ENCODE measurements at regions not wholly inside any gene's neighbourhood (a gene's known extent, or its start where the extent isn't known, plus 50 kb on each side); places are given as distances from the start of the nearest gene placed in this dataset.

DNA sequence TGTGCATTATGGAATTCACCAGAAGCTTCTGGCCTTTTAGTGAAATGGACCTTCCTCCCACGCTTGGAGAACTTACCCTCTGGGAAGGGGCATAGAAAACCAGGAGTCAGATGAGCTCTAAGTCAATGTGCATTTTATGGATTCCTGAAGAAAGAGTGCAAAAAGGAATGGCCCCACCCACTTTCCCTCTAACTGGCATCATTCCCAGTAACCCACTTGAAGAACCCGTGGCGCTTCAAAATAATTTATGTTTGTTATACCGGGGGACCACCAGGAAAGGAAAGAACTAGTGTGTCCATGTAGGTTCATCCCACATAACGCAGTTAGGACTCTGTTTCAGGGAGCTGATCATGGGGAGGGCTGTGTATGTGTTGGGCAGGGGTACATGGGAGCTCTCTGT, 1153.4 kb downstream of the TMEM121 start:
- H3K4me3 Mint-ChIP-seq: no peak overlapping the region
- H3K36me3 Mint-ChIP-seq (ENCODE audit: low read depth): no peaks in the 10 kb centered on the region
- H3K27ac Mint-ChIP-seq: no peak overlapping the region
- H3K27me3 Mint-ChIP-seq (ENCODE audit: low read depth, poor library complexity): no peaks in the 10 kb centered on the region
- DNase-seq: no peak
- no peak for TF ChIP-seq CTCF (IDR thresholded peaks at IDR 0.05)
- no peaks in the 10 kb centered on the region for H3K4me1 Mint-ChIP-seq
- peaks cover 85% of the 10 kb centered on the region for H3K9me3 Mint-ChIP-seq

- Mint-ChIP-seq H3K4me3 (no peak overlapping the region), H3K36me3 (ENCODE audit: low read depth) (no peaks in the 10 kb centered on the region), H3K4me1 (no peaks in the 10 kb centered on the region), H3K27me3 (ENCODE audit: low read depth, poor library complexity) (no peaks in the 10 kb centered on the region), H3K27ac (no peak overlapping the region), H3K9me3 (peaks cover 90% of the 10 kb centered on the region)
- no peak for DNase-seq
- no peak for TF ChIP-seq CTCF (IDR thresholded peaks at IDR 0.05)
Observed at GRCh38 chr14:106681161-106681560, 1154.8 kb downstream of the TMEM121 start.

DNA sequence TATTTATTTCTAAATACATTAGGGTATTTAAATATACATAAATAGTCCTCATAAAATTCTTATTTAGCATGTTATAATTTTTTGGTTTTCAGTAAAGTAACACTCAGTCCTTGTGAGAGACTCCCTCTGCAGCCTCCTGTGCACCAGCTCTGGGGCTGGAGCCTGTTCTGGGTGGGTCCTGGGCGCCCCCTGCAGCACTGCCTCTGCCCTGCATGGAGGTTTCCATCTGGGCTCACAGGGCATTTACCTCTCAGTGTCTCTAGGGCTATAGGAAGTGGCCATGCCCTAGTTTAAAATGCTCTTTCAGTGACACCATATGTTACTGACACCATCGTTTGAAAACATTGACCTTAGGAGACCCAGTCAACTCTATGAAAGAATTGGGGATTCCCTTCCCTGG, 1155.2 kb downstream of the TMEM121 start:
- TF ChIP-seq CTCF (IDR thresholded peaks at IDR 0.05): no peak
- Mint-ChIP-seq H3K27me3 (ENCODE audit: low read depth, poor library complexity) (no peaks in the 10 kb centered on the region), H3K9me3 (peaks cover 91% of the 10 kb centered on the region), H3K4me3 (no peak overlapping the region), H3K36me3 (ENCODE audit: low read depth) (no peaks in the 10 kb centered on the region), H3K27ac (no peak overlapping the region), H3K4me1 (no peaks in the 10 kb centered on the region)
- no peak for DNase-seq

GRCh38 chr14:106683631-106684030, 1157.2 kb downstream of the TMEM121 start:
- Mint-ChIP-seq H3K27me3 (ENCODE audit: low read depth, poor library complexity) (no peaks in the 10 kb centered on the region), H3K27ac (no peak overlapping the region), H3K4me1 (no peaks in the 10 kb centered on the region), H3K9me3 (peaks cover 91% of the 10 kb centered on the region), H3K4me3 (no peak overlapping the region), H3K36me3 (ENCODE audit: low read depth) (no peaks in the 10 kb centered on the region)
- TF ChIP-seq CTCF (IDR thresholded peaks at IDR 0.05): no peak
- DNase-seq: no peak

DNA sequence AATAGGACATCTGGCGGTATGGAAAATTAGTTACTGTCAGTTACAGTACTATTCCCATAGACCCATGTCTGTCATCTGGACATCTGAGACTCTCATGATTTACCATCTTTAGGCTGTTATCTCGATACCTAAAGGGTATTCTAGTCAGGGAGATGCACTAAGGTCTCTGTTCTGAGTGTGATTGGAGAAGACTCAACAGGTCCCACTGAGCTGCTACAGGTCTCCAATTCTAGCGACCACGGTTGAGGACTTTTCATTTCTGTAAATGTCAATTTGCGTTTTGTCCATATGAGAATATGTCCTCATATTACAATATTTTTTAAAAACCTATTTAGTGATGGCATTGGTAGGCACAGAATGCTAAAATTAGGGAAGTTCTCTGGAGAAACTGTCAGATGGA, 1160.2 kb downstream of the TMEM121 start:
- no peaks in the 10 kb centered on the region for H3K27me3 Mint-ChIP-seq (ENCODE audit: low read depth, poor library complexity)
- TF ChIP-seq CTCF (IDR thresholded peaks at IDR 0.05): no peak
- peaks cover 86% of the 10 kb centered on the region for H3K9me3 Mint-ChIP-seq
- no peak overlapping the region for H3K4me3 Mint-ChIP-seq
- H3K27ac Mint-ChIP-seq: no peak overlapping the region
- no peaks in the 10 kb centered on the region for H3K4me1 Mint-ChIP-seq
- H3K36me3 Mint-ChIP-seq (ENCODE audit: low read depth): no peaks in the 10 kb centered on the region
- DNase-seq: no peak

DNA sequence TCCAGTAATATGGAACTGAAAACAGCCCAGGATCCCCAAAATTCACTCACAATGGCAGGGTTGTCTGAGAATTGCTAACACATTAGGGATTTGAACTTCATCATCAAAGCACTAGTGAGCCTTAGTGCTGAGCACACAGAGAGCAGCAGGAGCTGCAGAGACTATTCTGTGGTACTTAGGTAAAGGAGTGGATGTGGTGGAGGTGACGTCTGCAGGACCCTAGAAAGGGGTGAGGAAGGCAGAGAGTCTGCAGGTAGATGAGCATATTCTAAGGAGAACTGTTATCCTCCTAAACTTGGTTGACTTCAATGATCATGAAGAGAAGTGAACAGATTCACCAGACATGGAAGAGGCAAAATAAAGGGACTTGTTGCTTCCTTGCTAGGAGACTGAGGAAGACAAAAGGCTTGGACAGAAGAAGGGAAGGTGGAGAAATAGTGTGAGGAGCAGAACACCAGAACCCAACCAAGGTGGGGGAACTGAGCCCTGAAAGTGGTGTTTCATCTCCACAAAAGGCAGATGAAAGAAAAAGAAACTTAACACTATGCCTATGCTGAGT, 1164.0 kb downstream of the TMEM121 start:
- Mint-ChIP-seq H3K9me3 (peaks cover 83% of the 10 kb centered on the region), H3K27ac (no peak overlapping the region), H3K36me3 (ENCODE audit: low read depth) (no peaks in the 10 kb centered on the region), H3K4me1 (no peaks in the 10 kb centered on the region), H3K27me3 (ENCODE audit: low read depth, poor library complexity) (no peaks in the 10 kb centered on the region), H3K4me3 (no peak overlapping the region)
- TF ChIP-seq CTCF (IDR thresholded peaks at IDR 0.05): no peak
- no peak for DNase-seq
